Muscle of arm (tissue), 1 donor: ENCODE measurements at regions not wholly inside any gene's neighbourhood (a gene's known extent, or its start where the extent isn't known, plus 50 kb on each side); places are given as distances from the start of the nearest gene placed in this dataset.
"Not testable (repeated sequence)": the region's sequence is repeated elsewhere in the genome, so short reads cannot be mapped to it uniquely, and the experiment has no call there.

Source experiments
- DNase-seq: peaks from one replicate; pipeline ENCODE4 v3.0.0-alpha.2; 2013

GRCh38 chr5:82426464-82427154 is 148.5 kb upstream of the RPS23 start:
- DNase-seq, result no peak

GRCh38 chr5:82425591-82425990 is 147.4 kb upstream of the RPS23 start:
- no peak for DNase-seq

GRCh38 chr5:82424211-82424610 is 146.1 kb upstream of the RPS23 start:
- DNase-seq, result peak; percentile 66

GRCh38 chr5:82422751-82423181 is 144.6 kb upstream of the RPS23 start:
- peak; percentile 69 for DNase-seq

- no peak for DNase-seq
Measured at GRCh38 chr5:82422001-82422740, 144.0 kb upstream of the RPS23 start.

GRCh38 chr5:82421119-82421518 is 143.0 kb upstream of the RPS23 start:
- DNase-seq, result no peak

GRCh38 chr5:82420524-82420923 is 142.4 kb upstream of the RPS23 start:
- DNase-seq, result not testable (repeated sequence)

- DNase-seq, result no peak
Measured at GRCh38 chr5:82419559-82420332, 141.6 kb upstream of the RPS23 start.

GRCh38 chr5:82418608-82418950 is 140.4 kb upstream of the RPS23 start:
- DNase-seq, result no peak

- DNase-seq, result no peak
Measured at GRCh38 chr5:82417776-82418607, 139.8 kb upstream of the RPS23 start.

GRCh38 chr5:82416512-82416911 is 138.4 kb upstream of the RPS23 start:
- DNase-seq, result no peak

- no peak for DNase-seq
Measured at GRCh38 chr5:82414041-82414388, 135.9 kb upstream of the RPS23 start.

- DNase-seq, result no peak
Measured at GRCh38 chr5:82413302-82414040, 135.3 kb upstream of the RPS23 start.

GRCh38 chr5:82408033-82408432 is 129.9 kb upstream of the RPS23 start:
- DNase-seq, result no peak

GRCh38 chr5:82406205-82406773 is 128.1 kb upstream of the RPS23 start:
- DNase-seq, result no peak

- DNase-seq, result no peak
Measured at GRCh38 chr5:82405618-82406204, 127.6 kb upstream of the RPS23 start.

- DNase-seq, result no peak
Measured at GRCh38 chr5:82405161-82405560, 127.0 kb upstream of the RPS23 start.

- no peak for DNase-seq
Measured at GRCh38 chr5:82404382-82404945, 126.3 kb upstream of the RPS23 start.

- no peak for DNase-seq
Measured at GRCh38 chr5:82403724-82404123, 125.6 kb upstream of the RPS23 start.

- DNase-seq, result no peak
Measured at GRCh38 chr5:82403026-82403425, 124.9 kb upstream of the RPS23 start.
